Lung (tissue), 11 donors: ENCODE measurements at regions not wholly inside any gene's neighbourhood (a gene's known extent, or its start where the extent isn't known, plus 50 kb on each side); places are given as distances from the start of the nearest gene placed in this dataset.

Source experiments
- ATAC-seq: fragments of 200-7000 bp; cut with Tn5 transposase; one replicate; pipeline ENCODE4 v1.9.1; 2020; ENCODE audit warnings: moderate number of reproducible peaks; ENCODE audit not compliant: insufficient read depth, low FRiP score
- DNase-seq, 3 donors: peaks; one replicate each; pipeline ENCODE4 v3.0.0-alpha.2; 2013 to 2017
- H3K27ac ChIP-seq, 2 donors: one replicate each; pipeline ENCODE4 v1.5.1; 2013; ENCODE audit warnings: mild to moderate bottlenecking in 2 of 2, moderate library complexity in 2 of 2, control low read depth in 1 of 2, inconsistent platforms in 1 of 2, low read depth in 1 of 2, low read length in 1 of 2
- H3K27me3 ChIP-seq, 3 donors: one replicate each; pipeline ENCODE4 v1.5.1; 2013; ENCODE audit warnings: low read length in 2 of 3; ENCODE audit not compliant: control insufficient read depth in 3 of 3, insufficient read depth in 3 of 3
- H3K36me3 ChIP-seq, 4 donors: one replicate each; pipeline ENCODE4 v1.5.1; 2013; ENCODE audit warnings: low read length in 4 of 4, mild to moderate bottlenecking in 1 of 4, moderate library complexity in 1 of 4; ENCODE audit not compliant: control insufficient read depth in 4 of 4, insufficient read depth in 4 of 4
- H3K4me1 ChIP-seq, 5 donors: one replicate each; pipeline ENCODE4 v1.5.1; 2013; ENCODE audit warnings: low read length in 5 of 5, mild to moderate bottlenecking in 2 of 5, moderate library complexity in 1 of 5; ENCODE audit not compliant: control insufficient read depth in 5 of 5, insufficient read depth in 5 of 5
- H3K4me3 ChIP-seq: one replicate; pipeline ENCODE4 v1.5.1; 2013; ENCODE audit warnings: mild to moderate bottlenecking, control low read depth, moderate library complexity
- H3K9ac ChIP-seq, 2 donors: one replicate each; pipeline ENCODE4 v1.5.1; 2013; ENCODE audit warnings: low read length in 2 of 2, control low read depth in 1 of 2; ENCODE audit not compliant: insufficient read depth in 1 of 2
- H3K9me3 ChIP-seq, 4 donors: one replicate each; pipeline ENCODE4 v1.5.1; 2013; ENCODE audit warnings: low read length in 3 of 4, mild to moderate bottlenecking in 1 of 4, moderate library complexity in 1 of 4; ENCODE audit not compliant: control insufficient read depth in 4 of 4, insufficient read depth in 3 of 4
- WGBS, 2 donors: extraction: QIAGEN DNeasy Blood & Tissue Kit; methylation state at CpG; one replicate each; pipeline ENCODE4 v1.1.7; 2013; 5-methylcytosine and 5-hydroxymethylcytosine counted together
- TF ChIP-seq, protein P1 (sequence below): IDR thresholded peaks from 2 replicates; pipeline ENCODE4 v1.5.1; 2012; ENCODE audit warnings: mild to moderate bottlenecking; ENCODE audit errors: control extremely low read depth, extremely low read depth
- donor health status: control.
- donor health status: control.
- donor health status: Bipolar disorder and iron deficiency.
- donor health status: healthy.
- donor health status: DM: yes; HTN: yes; CAD: no.

DNA sequence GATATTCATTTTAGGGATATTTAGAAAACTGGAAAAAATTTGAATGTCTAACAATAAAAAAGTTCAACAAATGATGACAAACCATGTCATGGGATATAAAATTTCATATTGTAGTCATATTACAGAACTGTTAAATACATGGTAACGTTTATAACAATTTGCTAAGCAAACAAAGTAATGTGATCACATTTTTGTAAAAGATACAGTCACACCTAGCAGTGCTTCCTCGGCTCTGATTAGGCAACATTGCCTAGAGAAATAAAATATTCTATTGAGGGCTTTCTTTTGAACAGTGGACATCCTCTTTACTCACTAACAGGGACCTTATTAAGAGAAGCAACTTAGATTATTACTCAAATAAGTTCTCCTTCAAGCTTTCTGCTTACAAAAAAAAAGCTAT is 605.5 kb downstream of the GATA3 start:
- Histone ChIP-seq H3K27ac (no peak overlapping the region), H3K36me3 (no peaks in the 10 kb centered on the region), H3K9me3 (no peaks in the 10 kb centered on the region), H3K27me3 (no peaks in the 10 kb centered on the region), H3K9ac (no peak overlapping the region), H3K4me3 (no peak overlapping the region), H3K4me1 (no peaks in the 10 kb centered on the region)
- TF ChIP-seq, protein P1, sequence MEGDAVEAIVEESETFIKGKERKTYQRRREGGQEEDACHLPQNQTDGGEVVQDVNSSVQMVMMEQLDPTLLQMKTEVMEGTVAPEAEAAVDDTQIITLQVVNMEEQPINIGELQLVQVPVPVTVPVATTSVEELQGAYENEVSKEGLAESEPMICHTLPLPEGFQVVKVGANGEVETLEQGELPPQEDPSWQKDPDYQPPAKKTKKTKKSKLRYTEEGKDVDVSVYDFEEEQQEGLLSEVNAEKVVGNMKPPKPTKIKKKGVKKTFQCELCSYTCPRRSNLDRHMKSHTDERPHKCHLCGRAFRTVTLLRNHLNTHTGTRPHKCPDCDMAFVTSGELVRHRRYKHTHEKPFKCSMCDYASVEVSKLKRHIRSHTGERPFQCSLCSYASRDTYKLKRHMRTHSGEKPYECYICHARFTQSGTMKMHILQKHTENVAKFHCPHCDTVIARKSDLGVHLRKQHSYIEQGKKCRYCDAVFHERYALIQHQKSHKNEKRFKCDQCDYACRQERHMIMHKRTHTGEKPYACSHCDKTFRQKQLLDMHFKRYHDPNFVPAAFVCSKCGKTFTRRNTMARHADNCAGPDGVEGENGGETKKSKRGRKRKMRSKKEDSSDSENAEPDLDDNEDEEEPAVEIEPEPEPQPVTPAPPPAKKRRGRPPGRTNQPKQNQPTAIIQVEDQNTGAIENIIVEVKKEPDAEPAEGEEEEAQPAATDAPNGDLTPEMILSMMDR: no peak
- DNase-seq: no peak
- WGBS, 2 donors: 58 to 78% methylated on average over 2 of the region's 2 CpGs
- no peak for ATAC-seq

- Histone ChIP-seq H3K27ac (no peak overlapping the region), H3K9me3 (no peaks in the 10 kb centered on the region), H3K9ac (no peak overlapping the region), H3K36me3 (no peaks in the 10 kb centered on the region), H3K4me1 (no peaks in the 10 kb centered on the region), H3K27me3 (no peaks in the 10 kb centered on the region), H3K4me3 (no peak overlapping the region)
- WGBS, 2 donors: 73 to 84% methylated on average over 3 of the region's 3 CpGs
- TF ChIP-seq, protein P1: no peak
- ATAC-seq (no peak), DNase-seq (no peak)
These were observed 607.4 kb downstream of the GATA3 start for GRCh38 chr10:8661886-8662285.

DNA sequence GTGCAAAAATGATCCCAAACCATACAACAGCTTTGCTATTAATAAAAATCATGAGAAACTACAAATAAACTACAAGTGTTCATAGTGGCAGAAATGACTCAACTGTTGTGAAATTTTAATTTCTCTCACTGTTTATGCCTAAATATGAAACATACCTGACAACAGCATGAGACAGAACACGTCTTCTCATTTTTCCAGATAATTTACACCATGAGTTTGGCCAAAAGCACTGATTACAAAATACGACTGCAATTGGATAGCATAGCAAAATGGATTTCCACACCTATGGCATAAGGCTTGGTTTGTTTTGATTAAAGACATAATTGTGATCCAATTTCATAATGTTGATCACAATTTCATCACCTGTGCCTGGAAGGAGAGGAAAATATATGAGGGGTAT is 608.6 kb downstream of the GATA3 start:
- Histone ChIP-seq H3K9ac (no peak overlapping the region), H3K4me1 (no peaks in the 10 kb centered on the region), H3K27ac (no peak overlapping the region), H3K9me3 (peaks cover 0 to 3% (median 0%) of the 10 kb centered on the region in 4 donors), H3K36me3 (no peaks in the 10 kb centered on the region), H3K4me3 (no peak overlapping the region), H3K27me3 (no peaks in the 10 kb centered on the region)
- TF ChIP-seq, protein P1: no peak
- no peak for ATAC-seq
- WGBS, 2 donors: 73 to 80% methylated on average over 2 of the region's 2 CpGs
- DNase-seq: no peak

DNA sequence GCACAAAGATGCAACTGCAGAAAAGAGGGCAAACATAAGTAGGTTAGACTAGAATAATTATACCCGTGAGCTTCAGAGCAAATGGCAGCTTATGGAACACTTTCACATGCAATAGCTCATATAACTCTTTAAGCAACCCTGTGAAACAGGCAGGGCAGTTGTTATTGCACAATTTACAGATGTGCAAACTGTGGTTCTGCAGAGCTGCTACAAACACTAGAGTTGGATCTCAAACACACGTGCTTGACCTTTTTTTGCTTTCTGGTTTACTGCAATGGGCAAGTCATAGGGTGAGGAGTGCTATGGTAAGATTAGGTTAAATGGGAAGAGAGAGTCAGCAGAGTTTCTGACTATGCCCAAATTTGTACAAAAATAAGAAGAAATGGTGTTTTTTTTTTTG is 610.8 kb downstream of the GATA3 start:
- H3K27ac ChIP-seq: no peak overlapping the region

More for the DNA sequence above, 610.8 kb downstream of the GATA3 start:
- ATAC-seq (no peak), DNase-seq (no peak)
- no peaks in the 10 kb centered on the region for H3K36me3 ChIP-seq
- H3K9ac ChIP-seq: no peak overlapping the region
- 50 to 68% methylated on average over 2 of the region's 2 CpGs for WGBS, 2 donors
- H3K9me3 ChIP-seq: peaks cover 0 to 5% (median 0%) of the 10 kb centered on the region in 4 donors
- TF ChIP-seq, protein P1: no peak
- no peaks in the 10 kb centered on the region for H3K27me3 ChIP-seq
- H3K4me1 ChIP-seq: peaks cover 0 to 4% (median 0%) of the 10 kb centered on the region in 5 donors
- H3K4me3 ChIP-seq: no peak overlapping the region
